HCT116 (cell line): ENCODE measurements at regions not wholly inside any gene's neighbourhood (a gene's known extent, or its start where the extent isn't known, plus 50 kb on each side); places are given as distances from the start of the nearest gene placed in this dataset.

ENCODE experiments used
- ATAC-seq: fragments of 200-7000 bp; cut with Tn5 transposase; 2 replicates; pipeline ENCODE4 v1.9.1; 2020; ENCODE audit warnings: mild to moderate bottlenecking, moderate library complexity
- BruUV-seq: library from RNA; stranded (reverse); fragments of 400-500 nt; replicated peaks from 2 replicates; lab custom pipeline; 2021; lab: Mats Ljungman, UMichigan
- CTCF ChIA-PET: fragments of 300-600 bp; sonication (Branson Sonifier 250); formaldehyde crosslinking; loops from one replicate; lab custom pipeline; 2021; ENCODE audit warnings: antibody characterized with exemption; lab: Charles Lee
- POLR2A ChIA-PET: fragments of 300-600, 350-600 bp; sonication (Branson Sonifier 250); formaldehyde crosslinking; loops from one replicate; lab custom pipeline; 2021; ENCODE audit warnings: antibody characterized with exemption; lab: Charles Lee
- RAD21 ChIA-PET, 2 experiments: fragments of 300-600 bp; sonication (Branson Sonifier 250); formaldehyde crosslinking; loops; one replicate each; lab custom pipeline; 2023; ENCODE audit warnings: low total read pairs in 2 of 2; ENCODE audit not compliant: uncharacterized antibody in 2 of 2, unreplicated experiment in 2 of 2, low non-redundant PET in 1 of 2; lab: Charles Lee
- DNase-seq: peaks from one replicate; pipeline ENCODE4 v3.0.0-alpha.2; 2010; ENCODE audit warnings: low read depth, low spot score
- H2AFZ ChIP-seq: fragments of 200-600 bp; shearing (Covaris generic), sonication (generic); 2 replicates; pipeline ENCODE4 v1.6.1; 2017; ENCODE audit warnings: low read depth, mixed run types, mixed read lengths, antibody characterized with exemption, low read length; ENCODE audit not compliant: poor library complexity, severe bottlenecking
- H3K27ac ChIP-seq: 2 replicates; pipeline ENCODE4 v1.5.1; 2012; ENCODE audit warnings: low read depth, low read length
- H3K27me3 ChIP-seq: fragments of 200-600 bp; sonication (generic); 2 replicates; pipeline ENCODE4 v1.6.1; 2016; ENCODE audit warnings: mixed run types, low read length, mixed read lengths; ENCODE audit not compliant: insufficient read depth
- H3K36me3 ChIP-seq, 2 experiments: fragments of 200-500 bp in 1 of 2; fragments of 200-600 bp in 1 of 2; sonication (Bioruptor generic) in 1 of 2; sonication (generic) in 1 of 2; 2 replicates each; pipeline versions ENCODE4 v1.5.1 to v1.6.1; 2014 to 2016; ENCODE audit warnings: low read length in 2 of 2, inconsistent platforms in 1 of 2, mixed read lengths in 1 of 2, mixed run types in 1 of 2; ENCODE audit not compliant: insufficient read depth in 2 of 2, control insufficient read depth in 1 of 2
- H3K4me1 ChIP-seq, 2 experiments: fragments of 200-600 bp in 1 of 2; sonication (generic) in 1 of 2; 2 replicates each; pipeline versions ENCODE4 v1.5.1 to v1.6.1; 2012 to 2017; ENCODE audit warnings: low read length in 2 of 2, inconsistent platforms in 1 of 2, mild to moderate bottlenecking in 1 of 2, mixed read lengths in 1 of 2, mixed run types in 1 of 2, moderate library complexity in 1 of 2; ENCODE audit not compliant: insufficient read depth in 2 of 2, control insufficient read depth in 1 of 2
- H3K4me2 ChIP-seq: fragments of 200-600 bp; sonication (generic); 2 replicates; pipeline ENCODE4 v1.6.1; 2017; ENCODE audit warnings: mixed run types, low read length, mixed read lengths
- H3K4me3 ChIP-seq, 2 experiments: fragments of 200-600 bp in 1 of 2; sonication (generic) in 1 of 2; replicated peaks in 1 of 2; 2 replicates each; pipeline ENCODE4 v1.5.1; 2011 to 2016; ENCODE audit warnings: low read length in 2 of 2, control low read depth in 1 of 2, low read depth in 1 of 2, mild to moderate bottlenecking in 1 of 2, mixed read lengths in 1 of 2, mixed run types in 1 of 2
- H3K79me2 ChIP-seq: fragments of 200-600 bp; sonication (generic); 2 replicates; pipeline ENCODE4 v1.6.1; 2017; ENCODE audit warnings: mild to moderate bottlenecking, mixed run types, low read length, moderate library complexity, mixed read lengths; ENCODE audit not compliant: insufficient read depth
- H3K9ac ChIP-seq: fragments of 200-600 bp; sonication (generic); 2 replicates; pipeline ENCODE4 v1.6.1; 2016; ENCODE audit warnings: low read length, mixed read lengths
- H3K9me2 ChIP-seq: fragments of 200-600 bp; sonication (generic), shearing (Covaris generic); 2 replicates; pipeline ENCODE4 v1.6.1; 2017; ENCODE audit warnings: mixed run types, mild to moderate bottlenecking, moderate library complexity; ENCODE audit not compliant: insufficient read depth
- H3K9me3 ChIP-seq, 2 experiments: fragments of 200-500 bp in 1 of 2; fragments of 200-600 bp in 1 of 2; sonication (Bioruptor generic) in 1 of 2; sonication (generic) in 1 of 2; 2 replicates each; pipeline ENCODE4 v1.6.1; 2014 to 2017; ENCODE audit warnings: low read length in 2 of 2, mixed read lengths in 2 of 2, inconsistent platforms in 1 of 2, low read depth in 1 of 2, mild to moderate bottlenecking in 1 of 2, mixed run types in 1 of 2, moderate library complexity in 1 of 2; ENCODE audit not compliant: control insufficient read depth in 1 of 2, insufficient read depth in 1 of 2
- H4K20me1 ChIP-seq: fragments of 200-600 bp; sonication (generic), shearing (Covaris generic); 2 replicates; pipeline ENCODE4 v1.6.1; 2017; ENCODE audit warnings: mixed run types, mild to moderate bottlenecking, moderate library complexity; ENCODE audit not compliant: insufficient read depth
- CBX3 ChIP-seq: IDR thresholded peaks from 2 replicates; pipeline ENCODE4 v1.6.1; 2012; ENCODE audit warnings: low read depth
- CEBPB ChIP-seq: IDR thresholded peaks from 2 replicates; pipeline ENCODE4 v1.6.1; 2012; ENCODE audit warnings: low read depth
- EGR1 ChIP-seq: IDR thresholded peaks from 2 replicates; pipeline ENCODE4 v1.6.1; 2012; ENCODE audit warnings: low read depth
- ELF1 ChIP-seq: IDR thresholded peaks from 2 replicates; pipeline ENCODE4 v1.6.1; 2012; ENCODE audit warnings: low read depth, borderline replicate concordance
- EZH2 ChIP-seq: fragments of 200-600 bp; sonication (generic); IDR thresholded peaks from 2 replicates; pipeline ENCODE4 v1.6.1; 2017; ENCODE audit warnings: antibody characterized with exemption, mixed run types
- JUND ChIP-seq: IDR thresholded peaks from 2 replicates; pipeline ENCODE4 v1.6.1; 2012
- POLR2AphosphoS5 ChIP-seq: IDR thresholded peaks from 2 replicates; pipeline ENCODE4 v1.6.1; 2011; ENCODE audit warnings: mild to moderate bottlenecking, low read depth, low read length, moderate library complexity
- RAD21 ChIP-seq: IDR thresholded peaks from 2 replicates; pipeline ENCODE4 v1.6.1; 2012; ENCODE audit warnings: low read depth, mild to moderate bottlenecking
- SIN3A ChIP-seq: IDR thresholded peaks from 2 replicates; pipeline ENCODE4 v1.6.1; 2012; ENCODE audit warnings: low read depth
- SP1 ChIP-seq: IDR thresholded peaks from 2 replicates; pipeline ENCODE4 v1.6.1; 2012; ENCODE audit warnings: low read depth
- SRF ChIP-seq: IDR thresholded peaks from 2 replicates; pipeline ENCODE4 v1.6.1; 2012; ENCODE audit warnings: low read depth
- TCF7L2 ChIP-seq: IDR thresholded peaks from 2 replicates; pipeline ENCODE4 v1.7.0; 2011; ENCODE audit warnings: borderline replicate concordance, inconsistent platforms; ENCODE audit not compliant: insufficient read depth, insufficient read length; ENCODE audit errors: extremely low read depth
- ZFX ChIP-seq: fragments of 450-650 bp; IDR thresholded peaks from 2 replicates; pipeline ENCODE4 v1.6.1; 2017
- ZNF274 ChIP-seq: fragments of 200-500 bp; sonication (Bioruptor generic); IDR thresholded peaks from 2 replicates; pipeline ENCODE4 v1.6.1; 2014; ENCODE audit warnings: mild to moderate bottlenecking, low read depth, low read length, inconsistent platforms
- intact Hi-C: fragments of 100-400 bp; cut with micrococcal nuclease; formaldehyde crosslinking; loops from 2 replicates; pipeline ENCODE4 v1.10.0; 2022
- TF ChIP-seq, protein P1 (sequence below): IDR thresholded peaks from 2 replicates; pipeline ENCODE4 v1.6.1; 2011; ENCODE audit warnings: mild to moderate bottlenecking, low read length, moderate library complexity; ENCODE audit not compliant: insufficient replicate concordance; ENCODE audit errors: extremely low read depth
- TF ChIP-seq, protein P2 (sequence below), 3 experiments: fragments of 200-600 bp in 1 of 3; sonication (generic) in 1 of 3; IDR thresholded peaks in 2 of 3; conservative IDR thresholded peaks in 1 of 3; 2 replicates each; pipeline ENCODE4 v1.5.1; 2012 to 2017; ENCODE audit warnings: low read depth in 2 of 3, low read length in 2 of 3, antibody characterized with exemption in 1 of 3, borderline replicate concordance in 1 of 3, control low read depth in 1 of 3, mild to moderate bottlenecking in 1 of 3, mixed read lengths in 1 of 3, mixed run types in 1 of 3, moderate library complexity in 1 of 3; ENCODE audit not compliant: insufficient read depth in 1 of 3
- TF ChIP-seq, protein P3 (sequence below): IDR thresholded peaks from 2 replicates; pipeline ENCODE4 v1.6.1; 2012; ENCODE audit warnings: low read depth

DNA sequence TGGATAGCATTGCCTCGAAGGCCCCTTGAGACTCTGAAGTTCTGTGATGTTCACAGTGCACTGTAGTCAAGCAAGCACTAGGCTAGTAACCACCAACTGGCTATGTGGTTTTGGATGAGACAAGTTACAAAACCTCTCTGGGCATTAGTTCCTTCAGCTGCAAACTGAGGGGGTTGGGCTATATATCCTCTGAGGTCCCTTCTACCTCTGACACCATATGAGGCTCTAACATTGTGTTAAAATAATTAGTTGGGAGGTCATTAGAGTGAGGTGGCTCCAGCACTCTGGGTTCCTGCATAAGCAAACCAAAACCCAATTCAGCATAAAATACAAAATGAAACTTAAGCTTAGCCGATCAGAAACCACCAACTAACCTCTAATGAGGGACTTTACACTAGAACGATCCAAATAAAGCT lies 209.5 kb upstream of the LRRN1 start:
- BruUV-seq = no TSS peak
- no peak overlapping the region for H3K4me3 ChIP-seq
- no peaks in the 10 kb centered on the region for H3K9me2 ChIP-seq
- intact Hi-C loops = loop anchor here (5.0 kb wide), 1 partner anchor 72 kb away; no protein-coding TSS in a partner anchor
- H3K9me3 ChIP-seq = peaks cover 2 to 20% of the 10 kb centered on the region in 2 experiments; a peak in 2 of 4 replicates
- no peak for DNase-seq
- ATAC-seq = no peak
- no peak overlapping the region for H2AFZ ChIP-seq
- ChIA-PET POLR2A (no interaction called here), RAD21 (no interaction called here), CTCF (no interaction called here)
- no peaks in the 10 kb centered on the region for H3K36me3 ChIP-seq
- H3K27ac ChIP-seq = no peak overlapping the region
- H3K79me2 ChIP-seq = no peaks in the 10 kb centered on the region
- TF ChIP-seq EGR1 (no peak), TCF7L2 (no peak), SRF (no peak), ZNF274 (no peak), ELF1 (no peak), CBX3 (no peak), ZFX (no peak), RAD21 (no peak), POLR2AphosphoS5 (no peak), SIN3A (no peak), CEBPB (no peak), SP1 (no peak), JUND (no peak), EZH2 (no peak)
- TF ChIP-seq, protein P1, sequence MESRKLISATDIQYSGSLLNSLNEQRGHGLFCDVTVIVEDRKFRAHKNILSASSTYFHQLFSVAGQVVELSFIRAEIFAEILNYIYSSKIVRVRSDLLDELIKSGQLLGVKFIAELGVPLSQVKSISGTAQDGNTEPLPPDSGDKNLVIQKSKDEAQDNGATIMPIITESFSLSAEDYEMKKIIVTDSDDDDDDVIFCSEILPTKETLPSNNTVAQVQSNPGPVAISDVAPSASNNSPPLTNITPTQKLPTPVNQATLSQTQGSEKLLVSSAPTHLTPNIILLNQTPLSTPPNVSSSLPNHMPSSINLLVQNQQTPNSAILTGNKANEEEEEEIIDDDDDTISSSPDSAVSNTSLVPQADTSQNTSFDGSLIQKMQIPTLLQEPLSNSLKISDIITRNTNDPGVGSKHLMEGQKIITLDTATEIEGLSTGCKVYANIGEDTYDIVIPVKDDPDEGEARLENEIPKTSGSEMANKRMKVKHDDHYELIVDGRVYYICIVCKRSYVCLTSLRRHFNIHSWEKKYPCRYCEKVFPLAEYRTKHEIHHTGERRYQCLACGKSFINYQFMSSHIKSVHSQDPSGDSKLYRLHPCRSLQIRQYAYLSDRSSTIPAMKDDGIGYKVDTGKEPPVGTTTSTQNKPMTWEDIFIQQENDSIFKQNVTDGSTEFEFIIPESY = no peak
- TF ChIP-seq, protein P2, sequence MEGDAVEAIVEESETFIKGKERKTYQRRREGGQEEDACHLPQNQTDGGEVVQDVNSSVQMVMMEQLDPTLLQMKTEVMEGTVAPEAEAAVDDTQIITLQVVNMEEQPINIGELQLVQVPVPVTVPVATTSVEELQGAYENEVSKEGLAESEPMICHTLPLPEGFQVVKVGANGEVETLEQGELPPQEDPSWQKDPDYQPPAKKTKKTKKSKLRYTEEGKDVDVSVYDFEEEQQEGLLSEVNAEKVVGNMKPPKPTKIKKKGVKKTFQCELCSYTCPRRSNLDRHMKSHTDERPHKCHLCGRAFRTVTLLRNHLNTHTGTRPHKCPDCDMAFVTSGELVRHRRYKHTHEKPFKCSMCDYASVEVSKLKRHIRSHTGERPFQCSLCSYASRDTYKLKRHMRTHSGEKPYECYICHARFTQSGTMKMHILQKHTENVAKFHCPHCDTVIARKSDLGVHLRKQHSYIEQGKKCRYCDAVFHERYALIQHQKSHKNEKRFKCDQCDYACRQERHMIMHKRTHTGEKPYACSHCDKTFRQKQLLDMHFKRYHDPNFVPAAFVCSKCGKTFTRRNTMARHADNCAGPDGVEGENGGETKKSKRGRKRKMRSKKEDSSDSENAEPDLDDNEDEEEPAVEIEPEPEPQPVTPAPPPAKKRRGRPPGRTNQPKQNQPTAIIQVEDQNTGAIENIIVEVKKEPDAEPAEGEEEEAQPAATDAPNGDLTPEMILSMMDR (IDR thresholded peaks at IDR 0.05 in 2 of 3, conservative IDR thresholded peaks at IDR 0.05 in 1 of 3; ENCODE audit: borderline replicate concordance in 1 of 3, insufficient read depth in 1 of 3, low read depth in 2 of 3, low read length in 2 of 3) = no peak
- TF ChIP-seq, protein P3, sequence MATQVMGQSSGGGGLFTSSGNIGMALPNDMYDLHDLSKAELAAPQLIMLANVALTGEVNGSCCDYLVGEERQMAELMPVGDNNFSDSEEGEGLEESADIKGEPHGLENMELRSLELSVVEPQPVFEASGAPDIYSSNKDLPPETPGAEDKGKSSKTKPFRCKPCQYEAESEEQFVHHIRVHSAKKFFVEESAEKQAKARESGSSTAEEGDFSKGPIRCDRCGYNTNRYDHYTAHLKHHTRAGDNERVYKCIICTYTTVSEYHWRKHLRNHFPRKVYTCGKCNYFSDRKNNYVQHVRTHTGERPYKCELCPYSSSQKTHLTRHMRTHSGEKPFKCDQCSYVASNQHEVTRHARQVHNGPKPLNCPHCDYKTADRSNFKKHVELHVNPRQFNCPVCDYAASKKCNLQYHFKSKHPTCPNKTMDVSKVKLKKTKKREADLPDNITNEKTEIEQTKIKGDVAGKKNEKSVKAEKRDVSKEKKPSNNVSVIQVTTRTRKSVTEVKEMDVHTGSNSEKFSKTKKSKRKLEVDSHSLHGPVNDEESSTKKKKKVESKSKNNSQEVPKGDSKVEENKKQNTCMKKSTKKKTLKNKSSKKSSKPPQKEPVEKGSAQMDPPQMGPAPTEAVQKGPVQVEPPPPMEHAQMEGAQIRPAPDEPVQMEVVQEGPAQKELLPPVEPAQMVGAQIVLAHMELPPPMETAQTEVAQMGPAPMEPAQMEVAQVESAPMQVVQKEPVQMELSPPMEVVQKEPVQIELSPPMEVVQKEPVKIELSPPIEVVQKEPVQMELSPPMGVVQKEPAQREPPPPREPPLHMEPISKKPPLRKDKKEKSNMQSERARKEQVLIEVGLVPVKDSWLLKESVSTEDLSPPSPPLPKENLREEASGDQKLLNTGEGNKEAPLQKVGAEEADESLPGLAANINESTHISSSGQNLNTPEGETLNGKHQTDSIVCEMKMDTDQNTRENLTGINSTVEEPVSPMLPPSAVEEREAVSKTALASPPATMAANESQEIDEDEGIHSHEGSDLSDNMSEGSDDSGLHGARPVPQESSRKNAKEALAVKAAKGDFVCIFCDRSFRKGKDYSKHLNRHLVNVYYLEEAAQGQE = no peak
- no peaks in the 10 kb centered on the region for H3K4me1 ChIP-seq
- no peak overlapping the region for H3K4me2 ChIP-seq
- no peaks in the 10 kb centered on the region for H4K20me1 ChIP-seq
- H3K9ac ChIP-seq = no peak overlapping the region
- H3K27me3 ChIP-seq = no peaks in the 10 kb centered on the region
